ENCODE measurements at regions not wholly inside any gene's neighbourhood (a gene's known extent, or its start where the extent isn't known, plus 50 kb on each side); places are given as distances from the start of the nearest gene placed in this dataset.
"Not testable (repeated sequence)": the region's sequence is repeated elsewhere in the genome, so short reads cannot be mapped to it uniquely, and the experiment has no call there.

- DNase-seq: no peak
Observed at GRCh38 chr1:117708323-117709248, 102.7 kb downstream of the TENT5C start.

- DNase-seq: no peak
Observed at GRCh38 chr1:117709249-117709691, 103.4 kb downstream of the TENT5C start.

DNA sequence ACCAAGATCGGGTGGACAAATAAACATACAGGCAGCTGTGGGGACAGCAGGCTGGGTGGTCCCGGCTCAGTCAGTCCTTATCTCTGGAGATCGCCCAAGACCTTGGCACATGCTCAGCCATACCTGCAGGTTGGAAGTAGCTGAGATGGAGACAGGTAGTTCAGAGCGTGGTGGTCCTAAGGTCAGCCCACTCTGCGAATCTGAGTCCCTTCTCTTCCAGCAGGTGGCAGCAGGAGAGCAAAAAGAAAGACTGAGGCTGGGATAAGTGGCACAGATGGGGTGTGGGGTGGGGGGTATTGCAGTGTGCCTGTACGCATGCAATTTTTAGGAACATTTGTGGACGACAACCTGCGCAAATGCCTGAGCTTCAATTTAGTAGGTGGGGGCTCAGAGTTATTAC, 104.9 kb downstream of the TENT5C start:
- no peak for DNase-seq

GRCh38 chr1:117712621-117713020, 106.8 kb downstream of the TENT5C start:
- DNase-seq: no peak

DNA sequence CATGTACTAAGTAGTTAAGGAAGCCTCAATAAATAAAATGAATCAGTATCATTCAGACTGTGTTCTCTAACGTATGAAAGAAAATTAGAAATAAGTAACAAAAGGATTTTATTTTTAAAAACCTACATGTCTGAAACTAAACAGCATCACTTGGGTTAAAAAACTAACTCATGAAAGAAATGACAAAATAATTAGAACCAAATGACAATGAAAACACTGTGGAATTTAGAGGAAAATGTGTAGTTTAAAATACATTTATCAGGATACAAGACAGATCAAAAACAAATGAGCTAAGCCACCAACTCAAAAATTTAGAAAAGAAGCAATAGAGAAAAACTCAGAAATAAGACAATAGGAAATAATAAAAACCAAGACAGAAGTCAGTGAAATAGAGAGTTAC, 108.7 kb downstream of the TENT5C start:
- DNase-seq: no peak

DNA sequence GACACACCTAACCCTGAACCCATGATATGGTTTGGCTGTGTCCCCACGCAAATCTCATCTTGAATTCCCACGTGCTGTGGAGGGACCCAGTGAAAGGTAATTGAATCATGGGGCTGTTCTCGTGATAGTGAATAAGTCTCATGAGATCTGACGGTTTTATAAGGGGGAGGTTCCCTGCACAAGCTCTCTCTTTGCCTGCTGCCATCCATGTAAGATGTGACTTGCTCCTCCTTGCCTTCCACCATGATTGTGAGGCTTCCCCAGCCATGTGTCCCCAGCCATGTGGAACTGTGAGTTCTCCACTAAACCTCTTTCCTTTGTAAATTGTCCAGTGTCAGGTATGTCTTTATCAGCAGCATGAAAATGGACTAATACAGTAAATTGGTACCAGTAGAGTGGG, 110.2 kb downstream of the TENT5C start:
- not testable (repeated sequence) for DNase-seq

GRCh38 chr1:117717980-117718379, 112.1 kb downstream of the TENT5C start:
- DNase-seq: not testable (repeated sequence)

GRCh38 chr1:117718596-117718995, 112.7 kb downstream of the TENT5C start:
- DNase-seq: not testable (repeated sequence)

GRCh38 chr1:117719004-117719403, 113.2 kb downstream of the TENT5C start:
- DNase-seq: peak in 1 of 2 donors; percentile 25

- no peak for DNase-seq
Observed at GRCh38 chr1:117732065-117732797, 126.4 kb downstream of the TENT5C start.

- no peak for DNase-seq
Observed at GRCh38 chr1:117732956-117733355, 127.1 kb downstream of the TENT5C start.

- no peak for DNase-seq
Observed at GRCh38 chr1:117734403-117734802, 128.6 kb downstream of the TENT5C start.

DNA sequence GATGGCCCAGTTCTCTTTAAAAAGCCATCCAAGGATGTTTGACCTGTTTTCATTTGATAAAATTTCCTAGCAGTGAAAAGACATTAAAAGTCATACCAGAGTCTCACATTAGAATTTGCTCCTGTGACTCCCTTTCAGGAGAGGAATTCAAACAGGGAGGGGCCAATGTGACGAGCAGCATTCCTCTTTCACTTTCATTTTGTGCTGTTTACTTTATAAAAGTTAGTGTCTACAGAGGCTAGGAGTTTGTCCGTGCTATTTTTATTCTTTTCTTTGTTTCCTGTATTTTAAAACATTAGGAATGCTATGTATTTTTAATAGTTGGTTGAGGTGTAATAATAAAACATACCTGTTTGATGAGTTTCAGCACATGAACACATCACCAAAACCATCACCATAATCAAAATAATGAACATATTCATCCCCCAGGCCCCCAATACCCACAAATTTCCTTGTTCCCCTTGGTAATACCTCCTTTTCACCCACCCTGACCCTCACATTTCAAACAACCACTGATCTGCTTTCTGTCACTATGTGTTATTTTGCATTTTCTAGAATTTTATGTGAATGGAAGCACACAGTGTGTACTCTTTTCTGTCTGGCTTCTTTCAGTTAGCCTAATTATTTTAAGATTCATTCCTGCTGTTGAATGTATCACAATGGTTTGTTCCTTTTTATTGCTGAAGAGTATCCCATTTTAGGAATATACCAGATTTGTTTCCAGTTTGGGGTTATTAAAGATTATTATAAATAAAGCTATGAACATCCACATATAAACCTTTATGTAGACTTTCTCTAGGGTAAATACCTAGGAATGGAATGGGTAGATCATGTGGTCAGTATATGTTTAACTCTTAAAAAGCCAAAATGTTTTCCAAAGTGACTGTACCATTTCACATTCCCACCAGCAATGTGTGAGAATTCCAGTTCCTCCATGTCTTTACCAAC, 129.5 kb downstream of the TENT5C start:
- peak; percentile 16 to 66 for DNase-seq

DNA sequence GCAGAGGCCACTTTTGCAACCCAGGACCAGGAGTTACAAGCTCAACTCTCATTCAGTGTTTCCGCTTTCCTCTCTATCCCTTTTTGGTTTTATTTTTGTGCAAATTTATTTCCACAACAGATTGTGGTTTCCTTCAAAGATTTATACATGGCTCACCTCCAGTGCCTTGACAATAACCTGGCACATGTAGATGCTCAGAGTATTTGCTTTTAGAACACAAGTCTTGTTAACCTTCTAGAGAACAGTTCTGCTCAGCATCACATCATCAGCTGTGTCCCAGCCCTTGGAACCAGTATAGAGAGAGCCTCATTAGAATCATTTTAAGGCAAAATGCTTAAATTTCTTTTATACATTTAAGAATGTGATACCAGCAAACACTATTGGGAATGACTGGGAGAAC, 133.7 kb downstream of the TENT5C start:
- no peak for DNase-seq

- no peak for DNase-seq
Observed at GRCh38 chr1:117740496-117740895, 134.6 kb downstream of the TENT5C start.

- DNase-seq: not testable (repeated sequence)
Observed at GRCh38 chr1:117746565-117746964, 140.7 kb downstream of the TENT5C start.

GRCh38 chr1:117747605-117748004, 141.8 kb downstream of the TENT5C start:
- DNase-seq: no peak

DNA sequence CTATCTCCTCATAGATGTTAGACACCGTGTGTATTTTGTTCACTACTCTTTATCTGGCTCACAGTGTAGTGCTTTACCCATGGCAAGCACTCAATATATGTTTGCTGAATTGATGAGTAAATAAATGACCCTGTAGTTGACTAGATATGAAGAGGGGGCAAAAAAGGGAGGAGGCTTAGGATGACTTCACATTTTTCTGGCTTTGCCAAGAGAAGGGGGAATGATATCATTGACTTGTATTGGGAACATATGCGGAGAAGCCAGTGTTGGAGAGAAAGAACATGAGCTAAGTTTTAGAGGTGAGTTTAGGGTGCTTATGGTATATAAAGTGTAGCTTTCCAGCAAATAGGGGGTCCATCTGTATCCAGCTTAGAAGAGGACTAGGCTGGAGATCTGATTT, 145.5 kb downstream of the TENT5C start:
- DNase-seq: no peak

GRCh38 chr1:117752661-117753060, 146.8 kb downstream of the TENT5C start:
- DNase-seq: no peak

DNA sequence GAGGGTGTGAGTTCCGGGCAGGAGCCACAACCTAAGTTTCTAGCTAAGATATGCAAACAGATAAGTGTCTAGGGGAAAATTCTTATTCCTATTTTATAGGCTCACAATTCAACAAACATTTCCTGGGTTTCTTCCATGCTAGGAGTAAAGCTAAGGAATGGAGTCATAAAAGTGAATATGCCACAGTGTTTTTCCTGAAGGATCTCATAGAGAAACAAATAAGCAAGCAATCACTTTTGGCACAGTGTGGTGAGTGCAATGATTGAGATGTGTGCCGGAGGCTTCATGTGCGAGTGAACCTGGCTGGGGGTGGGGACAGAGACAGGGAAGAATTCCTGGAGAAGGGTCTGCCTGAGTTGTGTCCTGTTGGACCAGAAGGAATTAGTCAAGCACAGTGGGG, 147.4 kb downstream of the TENT5C start:
- DNase-seq: no peak

DNA sequence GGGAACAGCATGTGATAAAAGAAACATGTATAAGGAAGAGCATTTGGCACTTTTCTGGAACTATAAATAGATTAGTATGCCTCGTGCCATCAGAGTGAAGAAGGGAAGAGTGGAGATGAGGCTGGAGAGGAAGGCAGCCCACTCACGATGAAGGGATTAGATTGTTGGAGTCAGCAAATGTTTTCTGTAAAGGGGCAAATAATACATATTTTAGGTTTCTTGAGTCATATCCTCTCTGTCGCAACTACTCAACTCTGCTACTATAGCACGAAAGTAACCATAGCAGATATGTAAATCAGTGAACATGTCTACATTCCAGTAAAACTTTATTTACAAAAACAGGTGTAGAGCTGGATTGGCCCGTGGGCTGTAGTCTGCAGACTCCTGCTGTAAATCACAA, 147.8 kb downstream of the TENT5C start:
- no peak for DNase-seq

DNA sequence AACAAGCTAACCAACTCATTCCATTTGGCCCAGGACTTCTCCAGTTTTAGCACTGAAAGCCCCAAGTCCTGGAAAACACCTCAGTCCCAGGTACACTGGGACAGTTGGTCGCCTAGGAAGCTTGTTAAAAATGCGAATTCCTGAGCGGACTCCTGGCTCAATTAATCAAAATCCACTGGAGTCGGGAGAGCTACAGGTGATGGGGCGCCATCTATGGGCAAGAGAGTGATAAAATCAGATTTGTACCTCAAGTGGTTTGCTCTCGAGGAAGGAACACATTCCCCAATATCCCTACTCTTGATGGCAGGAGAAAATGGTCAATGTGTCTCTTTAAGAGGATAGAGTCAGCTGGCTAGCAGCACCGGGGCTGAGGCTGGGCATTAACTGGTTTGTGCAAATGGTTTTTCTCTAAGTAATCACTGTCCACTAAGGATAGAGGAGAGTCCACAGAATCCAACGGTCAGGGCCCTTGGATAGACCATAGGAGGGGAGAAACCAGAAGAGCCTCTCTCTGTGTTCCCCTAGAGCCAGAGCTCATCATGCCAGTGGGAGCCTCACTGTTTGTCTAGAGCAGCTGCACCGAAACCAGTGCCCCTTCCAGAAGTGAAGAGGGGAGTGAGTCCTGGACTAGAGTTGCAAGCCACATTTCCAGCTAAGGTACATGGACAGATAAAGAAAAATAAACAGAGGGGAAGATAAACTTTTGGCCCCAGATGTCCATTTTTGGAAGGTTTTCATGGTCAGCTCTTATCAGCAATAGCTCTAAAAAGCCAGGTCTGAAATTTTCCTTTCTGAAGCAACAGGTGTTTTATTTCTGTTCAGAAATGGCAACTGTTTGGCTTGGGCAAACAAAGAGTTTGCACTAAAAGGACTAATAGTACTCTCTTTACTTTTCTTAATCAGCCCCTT, 148.5 kb downstream of the TENT5C start:
- DNase-seq: peak; percentile 37 to 64

Data from CD4-positive, alpha-beta T cell treated with Interferon alpha-2 for 1 hour (primary cell).